ENCODE measurements at regions not wholly inside any gene's neighbourhood (a gene's known extent, or its start where the extent isn't known, plus 50 kb on each side); places are given as distances from the start of the nearest gene placed in this dataset.

- intact Hi-C loops (cut with micrococcal nuclease): loop anchor here (10.0 kb wide), 2 partner anchors 1202 to 1278 kb away; partner anchors contain the start of gene UBE2H
These were observed 94.9 kb upstream of the MKLN1 start for GRCh38 chr7:131232768-131233167.

GRCh38 chr7:131233193-131233592 is 94.5 kb upstream of the MKLN1 start:
- intact Hi-C loops (cut with micrococcal nuclease): loop anchor here (10.0 kb wide), 2 partner anchors 1202 to 1278 kb away; partner anchors contain the start of gene UBE2H

GRCh38 chr7:131234719-131235488 is 92.8 kb upstream of the MKLN1 start:
- intact Hi-C loops (cut with micrococcal nuclease): loop anchor here (1.0 to 10.0 kb wide), 9 partner anchors 47 to 1280 kb away; partner anchors contain the start of gene UBE2H

GRCh38 chr7:131235489-131236317 is 92.0 kb upstream of the MKLN1 start:
- intact Hi-C loops (cut with micrococcal nuclease): loop anchor here (1.0 to 10.0 kb wide), 9 partner anchors 47 to 1281 kb away; partner anchors contain the start of gene UBE2H

- intact Hi-C loops (cut with micrococcal nuclease): loop anchor here (5.0 to 10.0 kb wide), 4 partner anchors 186 to 1281 kb away; partner anchors contain the start of gene UBE2H
These were observed 91.4 kb upstream of the MKLN1 start for GRCh38 chr7:131236318-131236672.

- intact Hi-C loops (cut with micrococcal nuclease): loop anchor here (5.0 to 10.0 kb wide), 4 partner anchors 184 to 1284 kb away; partner anchors contain the start of gene UBE2H
These were observed 89.2 kb upstream of the MKLN1 start for GRCh38 chr7:131238347-131238931.

- intact Hi-C loops (cut with micrococcal nuclease): no loop called here
These were observed 86.3 kb upstream of the MKLN1 start for GRCh38 chr7:131241386-131241785.

DNA sequence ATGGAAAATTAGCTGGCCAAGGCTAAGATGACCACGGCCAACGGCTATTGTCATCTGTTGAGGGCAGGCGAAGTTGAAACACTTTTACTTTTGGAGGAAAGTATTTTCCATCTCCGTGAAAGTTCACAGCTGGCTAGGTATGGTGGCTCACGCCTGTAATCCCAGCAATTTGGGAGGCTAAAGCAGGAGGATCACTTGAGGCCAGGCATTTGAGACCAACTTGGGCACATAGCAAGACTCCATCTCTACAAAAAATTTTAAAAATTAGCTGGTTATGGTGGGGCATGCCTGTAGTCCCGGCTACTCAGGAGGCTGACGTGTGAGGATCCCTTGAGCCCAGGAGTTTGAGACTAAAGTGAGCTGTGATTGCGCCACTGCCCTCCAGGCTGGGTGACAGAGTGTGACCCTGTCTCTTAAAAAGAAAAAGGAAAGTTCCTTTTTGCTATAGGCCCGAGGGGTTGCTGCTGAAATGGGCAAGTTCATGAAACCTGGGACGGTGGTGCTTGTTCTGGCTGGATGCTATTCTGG is 85.5 kb upstream of the MKLN1 start:
- intact Hi-C loops (cut with micrococcal nuclease): no loop called here

- intact Hi-C loops (cut with micrococcal nuclease): no loop called here
These were observed 83.3 kb upstream of the MKLN1 start for GRCh38 chr7:131244259-131244852.

- intact Hi-C loops (cut with micrococcal nuclease): no loop called here
These were observed 78.7 kb upstream of the MKLN1 start for GRCh38 chr7:131249003-131249402.

DNA sequence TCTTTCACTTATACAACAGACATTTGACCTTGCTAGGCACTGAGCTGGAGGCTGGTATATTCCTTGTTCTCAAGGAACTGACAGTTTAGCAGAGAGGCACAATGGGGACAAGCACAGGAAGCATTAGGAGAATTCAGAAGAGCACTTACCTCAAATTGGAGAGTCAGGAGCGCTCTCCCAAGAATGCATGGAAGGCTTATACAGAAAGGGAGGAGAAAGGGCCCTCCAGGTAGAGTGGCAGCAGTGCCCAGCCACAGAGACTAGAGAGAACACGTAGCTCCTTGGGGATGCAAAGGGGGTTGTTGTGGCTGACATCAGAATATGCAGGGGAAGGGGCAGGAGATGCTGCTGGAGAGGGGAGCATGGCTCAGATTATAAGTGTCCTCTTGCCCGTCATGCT is 78.2 kb upstream of the MKLN1 start:
- intact Hi-C loops (cut with micrococcal nuclease): no loop called here

GRCh38 chr7:131250331-131250730 is 77.3 kb upstream of the MKLN1 start:
- intact Hi-C loops (cut with micrococcal nuclease): no loop called here

GRCh38 chr7:131251371-131251770 is 76.3 kb upstream of the MKLN1 start:
- intact Hi-C loops (cut with micrococcal nuclease): no loop called here

DNA sequence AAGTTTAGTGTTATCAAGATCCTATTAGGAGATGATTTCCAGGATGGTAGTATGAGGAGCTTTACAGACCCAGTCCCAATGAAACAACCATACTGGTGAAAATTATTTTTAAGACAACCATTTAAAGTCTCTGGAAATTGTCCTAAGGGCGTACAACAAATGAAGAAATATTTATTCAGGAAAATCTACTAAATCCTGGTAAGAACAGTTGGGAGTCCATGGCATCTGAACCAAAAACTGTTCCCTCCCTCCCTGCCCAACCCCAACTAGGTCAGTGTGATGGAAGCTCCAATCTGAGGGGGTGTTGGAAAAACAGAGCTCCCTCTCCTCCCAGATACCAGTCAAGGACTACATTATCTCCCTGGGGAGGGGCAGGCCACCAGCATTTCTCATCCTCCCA is 74.7 kb upstream of the MKLN1 start:
- intact Hi-C loops (cut with micrococcal nuclease): no loop called here

DNA sequence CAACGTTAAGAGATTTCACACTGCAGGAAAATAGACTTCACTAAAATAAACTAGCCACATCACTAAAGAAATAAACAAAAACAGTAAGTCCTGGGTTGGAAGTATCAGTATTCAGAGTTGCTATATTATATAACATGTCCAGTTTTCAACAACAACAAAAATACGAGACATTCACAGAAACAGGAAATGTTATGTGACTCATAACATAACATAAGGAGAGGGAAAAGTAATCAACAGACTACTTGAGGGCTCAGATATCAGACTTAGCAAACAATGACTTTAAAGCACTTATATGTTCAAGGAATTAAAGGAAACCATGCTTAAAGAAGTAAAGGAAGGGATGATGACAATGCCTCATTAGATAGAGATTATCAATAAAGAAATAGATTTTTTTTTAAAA is 73.5 kb upstream of the MKLN1 start:
- intact Hi-C loops (cut with micrococcal nuclease): no loop called here

GRCh38 chr7:131255242-131255641 is 72.4 kb upstream of the MKLN1 start:
- intact Hi-C loops (cut with micrococcal nuclease): no loop called here

DNA sequence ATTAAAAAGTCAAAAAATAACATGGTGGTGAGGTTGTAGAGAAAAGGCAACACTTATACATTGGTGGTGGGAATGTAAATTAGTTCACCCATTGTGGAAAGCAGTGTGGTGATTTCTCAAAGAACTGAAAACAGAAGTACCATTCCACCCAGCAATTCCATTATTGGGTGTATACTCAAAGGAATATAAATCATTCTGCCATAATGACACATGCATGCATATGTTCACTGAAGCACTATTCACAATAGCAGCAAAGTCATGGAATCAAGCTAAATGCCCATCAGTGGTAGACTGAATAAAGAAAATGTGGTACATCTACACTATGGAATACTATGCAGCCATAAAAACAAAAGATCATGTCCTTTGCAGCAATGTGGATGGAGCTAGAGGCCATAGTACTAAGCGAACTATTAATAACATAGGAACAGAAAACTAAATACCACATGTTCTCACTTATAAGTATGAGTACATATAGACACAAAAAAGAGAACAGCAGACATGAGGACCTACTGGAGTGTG is 66.1 kb upstream of the MKLN1 start:
- intact Hi-C loops (cut with micrococcal nuclease): no loop called here

DNA sequence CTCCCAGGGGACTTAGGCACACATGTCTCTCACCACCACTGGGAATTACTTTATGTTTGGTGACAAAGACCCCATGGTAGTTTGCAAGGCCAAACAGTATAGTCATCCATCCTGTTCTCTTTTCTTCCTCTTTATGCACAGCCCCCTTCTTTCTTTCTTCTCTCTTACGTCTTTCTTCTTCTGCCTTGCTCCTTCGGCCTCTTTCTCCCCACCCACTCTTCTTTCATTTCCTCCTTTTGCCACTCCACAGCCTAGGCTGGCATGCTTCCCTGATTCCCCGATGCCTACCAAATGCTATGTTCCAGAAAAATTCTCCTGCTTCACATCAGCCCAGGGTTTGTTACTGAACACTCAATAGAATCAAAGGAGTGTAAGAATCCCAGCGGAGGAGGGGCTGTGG is 62.4 kb upstream of the MKLN1 start:
- intact Hi-C loops (cut with micrococcal nuclease): no loop called here

- intact Hi-C loops (cut with micrococcal nuclease): no loop called here
These were observed 60.0 kb upstream of the MKLN1 start for GRCh38 chr7:131267631-131268030.

DNA sequence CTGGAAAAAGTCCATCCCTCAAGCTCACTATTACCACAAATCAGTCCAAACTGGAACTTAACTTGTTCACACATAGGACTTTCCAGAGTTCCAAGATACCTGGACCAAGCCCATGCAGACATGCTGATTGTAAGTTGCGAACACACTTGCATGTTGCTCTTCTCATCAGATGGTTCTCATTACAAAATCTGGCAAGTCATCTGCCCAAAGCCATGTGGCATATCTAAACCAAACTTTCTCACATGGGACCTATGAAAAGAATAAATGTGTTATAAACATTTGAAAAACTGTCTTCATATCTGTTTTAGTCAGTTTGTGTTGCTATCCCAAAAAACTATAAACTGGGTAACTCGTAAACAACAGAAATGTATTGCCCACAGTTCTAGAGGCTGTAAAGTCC is 58.8 kb upstream of the MKLN1 start:
- intact Hi-C loops (cut with micrococcal nuclease): no loop called here

- intact Hi-C loops (cut with micrococcal nuclease): no loop called here
These were observed 55.6 kb upstream of the MKLN1 start for GRCh38 chr7:131272086-131272485.
